CD14-positive monocyte (primary cell): ENCODE measurements at regions not wholly inside any gene's neighbourhood (a gene's known extent, or its start where the extent isn't known, plus 50 kb on each side); places are given as distances from the start of the nearest gene placed in this dataset.
A peak's percentile ranks its signal among the peaks of the same experiment; 100 is the strongest.

Source experiments
- DNase-seq, 3 donors: peaks; one replicate each; pipeline ENCODE4 v3.0.0-alpha.2; 2011 to 2022
- H2AFZ ChIP-seq: 2 replicates; pipeline ENCODE4 v1.6.0; 2012; ENCODE audit warnings: mild to moderate bottlenecking, low read depth, low read length, inconsistent platforms; ENCODE audit not compliant: insufficient read depth, poor library complexity, severe bottlenecking
- H3K27ac ChIP-seq, 2 donors: 1 replicate in 1 of 2; 2 replicates in 1 of 2; pipeline ENCODE4 v1.5.1; 2012 to 2013; ENCODE audit warnings: low read length in 2 of 2, control low read depth in 1 of 2, inconsistent platforms in 1 of 2, low read depth in 1 of 2, mild to moderate bottlenecking in 1 of 2
- H3K27me3 ChIP-seq, 2 donors: one replicate each; pipeline versions ENCODE4 v1.6.0 to v1.6.1; 2011 to 2013; ENCODE audit warnings: low read length in 2 of 2; ENCODE audit not compliant: control insufficient read depth in 2 of 2, insufficient read depth in 2 of 2
- H3K36me3 ChIP-seq, 2 donors: replicated peaks in 1 of 2; 1 replicate in 1 of 2; 2 replicates in 1 of 2; pipeline versions ENCODE4 v1.5.1 to v1.6.1; 2012 to 2013; ENCODE audit warnings: low read length in 2 of 2, control low read depth in 1 of 2, inconsistent platforms in 1 of 2, mild to moderate bottlenecking in 1 of 2; ENCODE audit not compliant: insufficient read depth in 2 of 2, control insufficient read depth in 1 of 2
- H3K4me1 ChIP-seq, 2 donors: 1 replicate in 1 of 2; 2 replicates in 1 of 2; pipeline versions ENCODE4 v1.5.1 to v1.6.1; 2012 to 2013; ENCODE audit warnings: low read length in 2 of 2, control low read depth in 1 of 2, inconsistent platforms in 1 of 2, mild to moderate bottlenecking in 1 of 2, moderate library complexity in 1 of 2; ENCODE audit not compliant: insufficient read depth in 2 of 2, control insufficient read depth in 1 of 2
- H3K4me2 ChIP-seq: replicated peaks from 2 replicates; pipeline ENCODE3; 2012; ENCODE audit warnings: low read length, moderate library complexity, mild to moderate bottlenecking; ENCODE audit not compliant: poor library complexity, severe bottlenecking; ENCODE audit errors: extremely low read depth
- H3K4me3 ChIP-seq, 3 experiments: fragments of 200-600 bp in 1 of 3; sonication (generic) in 1 of 3; replicated peaks in 1 of 3; 1 replicate in 2 of 3; 2 replicates in 1 of 3; pipeline ENCODE4 v1.5.1; 2011 to 2013; ENCODE audit warnings: low read length in 3 of 3, mild to moderate bottlenecking in 3 of 3, control low read depth in 2 of 3, low read depth in 2 of 3, inconsistent platforms in 1 of 3, moderate library complexity in 1 of 3
- H3K79me2 ChIP-seq: 2 replicates; pipeline ENCODE4 v1.6.0; 2012; ENCODE audit warnings: mild to moderate bottlenecking, control low read depth, inconsistent platforms, low read length, moderate library complexity; ENCODE audit not compliant: insufficient read depth
- H3K9ac ChIP-seq: 2 replicates; pipeline ENCODE4 v1.6.0; 2017; ENCODE audit warnings: low read length, mild to moderate bottlenecking; ENCODE audit not compliant: insufficient read depth, poor library complexity, severe bottlenecking
- H3K9me3 ChIP-seq, 2 donors: replicated peaks in 1 of 2; 1 replicate in 1 of 2; 2 replicates in 1 of 2; pipeline versions ENCODE4 v1.5.1 to v1.6.1; 2012 to 2013; ENCODE audit warnings: low read length in 2 of 2, control low read depth in 1 of 2; ENCODE audit not compliant: control insufficient read depth in 1 of 2, insufficient read depth in 1 of 2
- H4K20me1 ChIP-seq: 2 replicates; pipeline ENCODE4 v1.6.0; 2012; ENCODE audit warnings: mild to moderate bottlenecking, low read length, control low read depth, moderate library complexity; ENCODE audit not compliant: insufficient read depth
- H3K27ac Mint-ChIP-seq, 7 donors: one replicate each; pipeline ENCODE4 v1.8.0; 2020; ENCODE audit warnings: mild to moderate bottlenecking in 7 of 7, mixed read lengths in 7 of 7, moderate library complexity in 6 of 7, inconsistent platforms in 2 of 7
- H3K27me3 Mint-ChIP-seq, 3 donors: one replicate each; pipeline ENCODE4 v1.8.0; 2021 to 2022; ENCODE audit warnings: low read depth in 3 of 3, mild to moderate bottlenecking in 3 of 3, mixed read lengths in 3 of 3, moderate library complexity in 3 of 3, inconsistent platforms in 1 of 3
- H3K36me3 Mint-ChIP-seq, 2 donors: one replicate each; pipeline ENCODE4 v1.8.0; 2020; ENCODE audit warnings: mixed read lengths in 2 of 2, inconsistent platforms in 1 of 2, mild to moderate bottlenecking in 1 of 2
- H3K4me1 Mint-ChIP-seq: one replicate; pipeline ENCODE4 v1.8.0; 2020; ENCODE audit warnings: mild to moderate bottlenecking, mixed read lengths
- H3K4me3 Mint-ChIP-seq, 2 donors: one replicate each; pipeline ENCODE4 v1.8.0; 2020; ENCODE audit warnings: mild to moderate bottlenecking in 2 of 2, mixed read lengths in 2 of 2, moderate library complexity in 1 of 2
- H3K9me3 Mint-ChIP-seq, 7 donors: one replicate each; pipeline ENCODE4 v1.8.0; 2020 to 2022; ENCODE audit warnings: mixed read lengths in 7 of 7, mild to moderate bottlenecking in 6 of 7, moderate library complexity in 6 of 7, inconsistent platforms in 2 of 7
- CTCF ChIP-seq: fragments of 200-600 bp; IDR thresholded peaks from one replicate; pipeline ENCODE4 v1.8.0; 2022; ENCODE audit warnings: antibody characterized with exemption, mild to moderate bottlenecking
- WGBS: methylation state at CpG from one replicate; pipeline ENCODE4 v1.1.5; 2013; ENCODE audit warnings: missing lambda C conversion rate; ENCODE audit not compliant: insufficient coverage; 5-methylcytosine and 5-hydroxymethylcytosine counted together
- intact Hi-C, 2 donors: fragments of 100-400 bp; cut with micrococcal nuclease; formaldehyde crosslinking; loops; one replicate each; pipeline versions ENCODE4 v1.15.0 to v1.15.1; 2023

- DNase-seq = no peak
- H4K20me1 ChIP-seq = no peaks in the 10 kb centered on the region
- no peaks in the 10 kb centered on the region for H3K36me3 ChIP-seq
- no peak for TF ChIP-seq CTCF
- peaks cover 0 to 3% (median 0%) of the 10 kb centered on the region in 7 donors for H3K9me3 Mint-ChIP-seq
- H3K4me3 Mint-ChIP-seq = no peak overlapping the region
- H2AFZ ChIP-seq = no peak overlapping the region
- H3K27me3 Mint-ChIP-seq = no peaks in the 10 kb centered on the region
- H3K4me3 ChIP-seq = no peak overlapping the region
- H3K9me3 ChIP-seq = no peaks in the 10 kb centered on the region
- peak overlapping the region; percentile 80 to 96 (median 95) for H3K27ac Mint-ChIP-seq
- 100% methylated on average over 3 of the region's 4 CpGs for WGBS
- H3K27ac ChIP-seq = peak overlapping the region in 1 of 2 donors; percentile 83
- no peaks in the 10 kb centered on the region for H3K27me3 ChIP-seq
- no peaks in the 10 kb centered on the region for H3K36me3 Mint-ChIP-seq
- no peak overlapping the region for H3K4me2 ChIP-seq
- H3K4me1 ChIP-seq = peaks cover 57 to 64% of the 10 kb centered on the region in 2 donors
- no peaks in the 10 kb centered on the region for H3K79me2 ChIP-seq
- H3K4me1 Mint-ChIP-seq = peaks cover 62% of the 10 kb centered on the region
- intact Hi-C loops = no loop called here
- no peak overlapping the region for H3K9ac ChIP-seq
Measured at GRCh38 chr1:94714552-94714951, 105.6 kb upstream of the SLC44A3 start.

DNA sequence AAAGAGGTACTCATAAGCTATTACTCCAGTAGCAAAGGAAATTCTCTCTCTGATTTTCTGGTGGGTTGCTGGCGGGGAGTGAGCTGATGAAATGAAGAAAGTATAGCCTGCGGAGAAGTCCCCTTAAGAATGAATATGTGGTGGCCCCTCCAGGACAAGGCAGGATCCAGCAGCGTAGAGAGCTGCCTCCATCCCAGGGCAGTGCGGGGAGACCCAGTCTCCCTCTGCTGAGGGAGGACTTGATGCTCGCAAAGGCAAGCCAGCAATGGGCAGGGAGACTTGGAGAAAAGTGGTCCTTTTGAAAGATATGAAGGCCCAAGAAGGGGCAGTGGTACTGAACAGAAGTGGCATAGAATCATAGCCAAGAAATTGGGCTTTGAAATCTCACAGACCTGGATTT, 106.0 kb upstream of the SLC44A3 start:
- no peaks in the 10 kb centered on the region for H3K27me3 Mint-ChIP-seq
- peak overlapping the region; percentile 61 to 83 for H3K27ac ChIP-seq
- H3K4me2 ChIP-seq = no peak overlapping the region

More for the DNA sequence above, 106.0 kb upstream of the SLC44A3 start:
- H3K9me3 ChIP-seq = no peaks in the 10 kb centered on the region
- Mint-ChIP-seq H3K9me3 (peaks cover 0 to 3% (median 0%) of the 10 kb centered on the region in 7 donors), H3K4me1 (peaks cover 58% of the 10 kb centered on the region), H3K4me3 (no peak overlapping the region), H3K27ac (peak overlapping the region; percentile 80 to 96 (median 95)), H3K36me3 (no peaks in the 10 kb centered on the region)
- DNase-seq = no peak
- H3K79me2 ChIP-seq = no peaks in the 10 kb centered on the region
- H3K9ac ChIP-seq = no peak overlapping the region
- peaks cover 54 to 60% of the 10 kb centered on the region in 2 donors for H3K4me1 ChIP-seq
- no peaks in the 10 kb centered on the region for H3K27me3 ChIP-seq
- H4K20me1 ChIP-seq = no peaks in the 10 kb centered on the region
- no peaks in the 10 kb centered on the region for H3K36me3 ChIP-seq
- intact Hi-C loops = no loop called here
- H2AFZ ChIP-seq = no peak overlapping the region
- no peak for TF ChIP-seq CTCF
- H3K4me3 ChIP-seq = no peak overlapping the region
- WGBS = 100% methylated on average over 3 of the region's 5 CpGs
